Activated naive CD4-positive, alpha-beta T cell treated with anti-CD3 and anti-CD28 coated beads, Interleukin-2, amount 50 U/mL, for 16 hours (primary cell): ENCODE measurements at regions not wholly inside any gene's neighbourhood (a gene's known extent, or its start where the extent isn't known, plus 50 kb on each side); places are given as distances from the start of the nearest gene placed in this dataset.
"Not testable (repeated sequence)": the region's sequence is repeated elsewhere in the genome, so short reads cannot be mapped to it uniquely, and the experiment has no call there.

Experiments
- DNase-seq: peaks from one replicate; pipeline ENCODE4 v3.0.0-alpha.2; 2020

- DNase-seq = no peak
Measured at GRCh38 chr2:42987112-42987922, 194.9 kb upstream of the HAAO start.

- no peak for DNase-seq
Measured at GRCh38 chr2:42984617-42985016, 192.2 kb upstream of the HAAO start.

DNA sequence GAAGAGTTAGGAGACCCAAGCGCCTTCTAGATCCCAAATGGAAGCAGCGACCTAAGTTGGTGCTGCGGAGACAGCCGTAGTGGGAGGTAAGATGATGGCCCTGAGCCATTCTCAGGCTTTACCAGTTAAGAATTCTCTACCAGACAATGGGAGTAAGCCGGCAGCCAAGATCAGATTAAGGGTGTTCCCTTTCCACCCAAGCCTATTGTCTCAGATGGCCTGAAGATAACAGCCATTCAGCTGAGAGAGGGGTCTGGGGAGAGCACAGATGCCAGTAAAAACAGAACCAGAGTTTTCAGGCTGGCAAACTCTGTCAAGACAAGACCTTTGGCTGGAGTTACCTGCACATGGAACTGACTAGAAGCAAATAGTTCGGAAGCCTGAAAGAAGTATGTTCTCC, 191.7 kb upstream of the HAAO start:
- no peak for DNase-seq

GRCh38 chr2:42980764-42981416, 188.5 kb upstream of the HAAO start:
- DNase-seq = no peak

DNA sequence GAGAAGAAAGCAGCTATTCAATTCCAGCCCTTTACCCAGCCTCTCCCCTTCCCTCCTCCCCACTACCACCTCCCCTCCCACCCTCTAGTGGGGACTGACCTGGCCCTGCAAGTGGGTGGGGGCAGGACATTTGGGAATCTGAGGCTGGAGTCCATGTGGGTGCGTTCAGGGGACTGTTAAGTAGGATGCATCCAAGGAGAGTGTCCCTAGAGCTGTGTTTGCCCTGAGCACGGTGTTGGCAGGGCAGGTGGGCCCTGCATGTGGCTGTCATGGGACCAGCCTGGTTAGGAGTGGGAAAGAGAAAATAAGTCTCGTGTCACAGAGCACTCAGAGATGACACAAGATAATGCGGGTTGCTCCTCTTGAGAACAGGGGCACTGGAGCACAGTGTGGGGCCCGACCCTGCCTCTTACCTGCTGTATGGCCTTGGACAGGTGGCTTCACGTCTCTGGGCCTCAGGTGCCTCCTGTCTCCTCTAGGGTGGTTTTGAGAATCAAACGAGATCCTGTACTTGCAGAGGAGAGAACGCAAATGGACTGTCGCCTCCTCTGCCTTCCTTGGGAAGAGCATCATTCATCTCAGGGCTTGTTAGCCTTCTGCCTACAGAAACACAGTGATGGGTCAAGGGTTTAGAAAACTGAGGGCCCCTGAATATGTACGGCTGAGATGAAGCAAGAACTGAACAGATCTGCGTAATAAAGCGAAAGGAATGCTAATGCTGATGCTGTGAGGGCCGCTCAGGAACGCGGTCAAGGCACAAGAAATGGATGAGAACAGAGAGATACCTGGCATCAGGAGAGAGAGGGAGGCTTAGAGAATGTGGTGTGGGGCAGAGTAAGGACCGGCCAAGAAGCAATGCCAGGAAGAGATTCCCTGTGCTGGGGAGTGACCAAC, 187.7 kb upstream of the HAAO start:
- no peak for DNase-seq

- no peak for DNase-seq
Measured at GRCh38 chr2:42979416-42979869, 187.1 kb upstream of the HAAO start.

DNA sequence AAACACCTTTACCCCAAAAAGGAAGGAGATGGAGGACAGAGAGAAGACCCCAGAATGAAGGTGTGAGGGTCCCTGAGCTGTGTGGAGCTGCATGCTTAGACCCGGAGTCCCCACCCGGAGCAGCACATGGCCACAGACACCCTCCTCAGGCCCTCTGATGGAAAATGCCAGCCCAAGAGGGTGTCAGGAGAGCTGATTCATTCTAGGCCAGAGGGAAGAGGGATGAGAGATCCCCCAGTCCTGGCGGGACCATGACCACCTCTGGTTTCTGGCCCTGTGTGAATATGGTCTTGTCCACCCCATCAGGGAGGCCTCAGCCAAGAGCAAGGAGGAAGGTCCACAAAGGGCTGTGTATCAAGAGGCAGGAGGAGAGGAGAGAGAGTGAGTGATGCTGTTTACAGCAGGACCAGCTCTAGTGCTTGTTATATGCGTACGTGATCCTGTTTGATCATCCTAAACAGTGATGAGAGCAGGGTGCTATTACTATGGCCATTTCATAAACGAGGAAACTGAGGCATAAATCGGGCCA, 186.6 kb upstream of the HAAO start:
- no peak for DNase-seq

DNA sequence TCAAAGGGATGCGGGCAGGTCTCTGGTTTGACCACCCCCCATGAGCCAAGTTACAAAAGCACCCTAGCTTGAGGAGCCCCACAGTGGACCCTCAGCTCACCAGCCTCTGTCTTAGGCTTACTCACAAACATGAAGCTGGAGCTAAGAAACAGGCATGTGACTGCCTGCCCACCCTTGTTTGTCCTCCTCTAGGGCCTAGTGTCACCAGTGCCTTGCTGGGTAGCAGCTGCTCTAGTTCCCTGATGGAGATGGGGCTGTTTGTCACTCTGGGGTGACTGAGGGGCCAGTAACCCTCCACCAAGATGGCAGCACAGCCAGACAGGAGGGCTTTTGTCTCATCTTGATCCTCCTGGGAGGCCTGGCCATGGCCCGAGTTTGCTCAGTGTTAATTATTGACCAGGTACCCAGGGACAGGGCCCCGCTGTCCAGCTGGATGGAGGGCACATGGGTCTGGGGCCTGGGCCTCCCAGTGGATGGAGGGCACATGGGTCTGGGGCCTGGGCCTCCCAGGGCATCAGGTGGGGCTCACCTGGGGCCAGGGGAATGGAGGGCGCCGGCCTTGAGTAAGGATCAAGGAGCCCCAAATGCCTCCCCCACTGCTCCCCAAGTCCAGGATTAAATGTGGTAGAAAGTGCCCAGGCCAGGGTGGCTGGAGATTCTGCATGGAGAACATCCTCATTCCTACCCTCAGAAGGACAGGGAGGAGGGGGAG, 185.9 kb upstream of the HAAO start:
- no peak for DNase-seq

DNA sequence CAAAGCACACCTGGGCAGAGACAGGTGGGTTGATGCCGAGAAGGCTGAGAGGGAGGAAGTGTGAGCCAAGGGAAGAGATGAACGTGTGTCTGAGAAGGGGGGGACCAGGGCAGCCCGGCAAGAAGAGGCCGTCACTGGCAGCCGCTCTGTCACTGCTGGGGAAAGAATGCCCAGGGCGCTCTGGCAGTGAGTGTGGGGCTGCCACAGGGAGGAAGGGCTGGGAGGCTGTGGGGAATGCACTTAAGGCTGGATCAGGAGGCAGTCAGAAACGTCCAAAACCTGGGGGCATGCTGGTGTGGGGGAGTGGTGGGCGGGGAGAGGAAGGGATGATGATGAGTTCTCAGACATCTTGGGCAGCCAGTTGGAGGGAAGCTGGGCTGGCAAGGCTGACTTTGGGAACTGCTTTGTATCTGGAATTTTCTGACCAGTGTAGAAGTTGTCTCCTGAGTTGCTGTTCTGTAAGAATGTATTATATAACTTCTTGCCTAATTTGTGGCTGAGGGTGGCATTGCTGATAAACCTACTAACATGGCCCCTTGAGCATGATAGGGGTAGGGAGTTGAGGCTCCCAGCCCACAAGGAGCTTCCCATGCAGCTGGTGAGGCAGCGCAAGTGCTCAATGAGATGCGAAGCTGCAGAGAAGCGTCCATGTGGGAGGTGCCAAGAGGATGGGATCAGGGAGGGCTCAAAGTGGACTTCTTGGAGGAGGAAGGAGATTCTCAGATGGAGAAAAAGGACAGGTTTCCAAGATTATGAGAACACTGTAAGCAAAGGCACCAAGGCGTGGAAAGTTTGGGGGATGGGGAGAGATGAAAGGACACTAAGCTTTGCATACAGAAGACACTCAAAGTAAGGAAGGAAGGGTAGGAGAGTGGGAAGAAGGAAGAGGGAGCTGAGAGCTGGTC, 185.1 kb upstream of the HAAO start:
- no peak for DNase-seq

GRCh38 chr2:42976351-42976750, 184.0 kb upstream of the HAAO start:
- no peak for DNase-seq

- DNase-seq = peak; percentile 52
Measured at GRCh38 chr2:42974721-42975717, 182.6 kb upstream of the HAAO start.

GRCh38 chr2:42974169-42974720, 181.9 kb upstream of the HAAO start:
- no peak for DNase-seq

GRCh38 chr2:42973726-42974125, 181.3 kb upstream of the HAAO start:
- no peak for DNase-seq

GRCh38 chr2:42972933-42973516, 180.6 kb upstream of the HAAO start:
- DNase-seq = not testable (repeated sequence)

DNA sequence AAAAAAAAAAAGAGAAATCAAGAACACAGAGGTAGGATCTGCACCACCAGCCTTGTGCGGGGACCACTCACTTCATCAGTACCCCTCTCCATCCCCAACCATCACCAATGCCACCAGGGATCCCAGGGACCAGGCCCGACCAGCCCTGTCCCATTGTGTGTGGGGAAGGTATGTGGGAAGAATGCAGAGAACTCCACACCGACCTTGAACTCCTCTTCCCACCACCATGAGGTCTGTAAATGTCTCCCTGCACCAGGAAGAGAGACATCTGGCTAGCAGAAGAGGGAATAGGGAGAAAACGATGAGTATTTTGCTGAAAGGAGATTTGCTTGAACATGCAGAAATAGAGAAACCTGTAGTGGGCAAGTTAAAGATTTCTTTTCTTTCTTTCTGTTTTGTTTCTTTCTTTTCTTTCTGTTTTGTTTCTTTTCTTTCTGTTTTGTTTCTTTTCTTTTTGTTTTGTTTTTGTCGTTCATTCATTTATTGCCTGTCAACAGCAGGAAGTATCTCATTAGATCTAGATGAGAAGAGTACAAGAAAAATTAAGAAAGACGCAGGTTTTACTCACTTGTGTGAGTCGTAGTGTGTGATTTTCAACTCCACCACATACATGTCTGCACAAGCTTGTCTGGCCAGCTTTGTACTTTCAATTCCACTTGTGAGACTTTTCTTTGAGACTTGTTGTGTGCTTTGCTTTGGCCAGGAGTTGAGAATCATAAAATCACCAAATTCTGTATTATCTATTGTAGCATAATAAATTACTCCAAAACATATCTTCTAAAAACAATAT, 179.8 kb upstream of the HAAO start:
- DNase-seq = no peak

DNA sequence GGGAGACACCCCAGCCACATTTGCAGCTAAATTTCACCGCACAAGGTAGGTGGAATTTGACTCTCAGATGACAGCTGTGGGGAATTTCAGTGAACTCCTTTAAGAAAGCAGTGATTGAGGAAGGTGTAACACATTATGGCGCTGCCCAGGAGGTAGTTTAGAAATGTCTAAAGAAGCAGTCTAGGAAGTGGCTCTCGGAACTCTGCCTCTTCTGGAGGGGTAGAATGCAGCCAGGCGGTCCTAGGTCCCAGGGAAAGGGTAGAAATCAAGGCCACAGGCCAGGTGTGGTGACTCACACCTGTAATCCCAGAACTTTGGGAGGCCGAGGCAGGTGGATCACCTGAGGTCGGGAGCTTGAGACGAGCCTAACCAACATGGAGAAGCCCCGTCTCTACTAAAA, 179.0 kb upstream of the HAAO start:
- no peak for DNase-seq

GRCh38 chr2:42970151-42970550, 177.8 kb upstream of the HAAO start:
- DNase-seq = no peak
